Neural cell (in vitro differentiated cells): ENCODE measurements at regions not wholly inside any gene's neighbourhood (a gene's known extent, or its start where the extent isn't known, plus 50 kb on each side); places are given as distances from the start of the nearest gene placed in this dataset.

Experiments
- H2AFZ ChIP-seq: fragments of 200-600, 300-800 bp; sonication (generic), shearing (Covaris generic); 2 replicates; pipeline ENCODE4 v1.6.0; 2014; ENCODE audit warnings: low read depth, mild to moderate bottlenecking, antibody characterized with exemption, low read length, moderate library complexity
- H3F3A ChIP-seq: fragments of 200-600 bp; shearing (Covaris generic); 2 replicates; pipeline ENCODE4 v1.6.1; 2016; ENCODE audit warnings: mild to moderate bottlenecking, moderate library complexity, mixed read lengths, antibody characterized with exemption, low read length; ENCODE audit not compliant: insufficient read depth, poor library complexity, severe bottlenecking
- H3K27ac ChIP-seq: fragments of 200-600, 300-800 bp; sonication (generic), shearing (Covaris generic); 2 replicates; pipeline ENCODE4 v1.5.1; 2014; ENCODE audit warnings: mild to moderate bottlenecking, low read length, moderate library complexity
- H3K27me3 ChIP-seq: fragments of 300-800, 200-600 bp; sonication (generic), shearing (Covaris generic); 2 replicates; pipeline ENCODE4 v1.6.0; 2014; ENCODE audit warnings: mild to moderate bottlenecking, low read depth, low read length, moderate library complexity; ENCODE audit not compliant: insufficient read depth
- H3K36me3 ChIP-seq: fragments of 300-800, 200-600 bp; sonication (generic), shearing (Covaris generic); 2 replicates; pipeline ENCODE4 v1.5.1; 2014; ENCODE audit warnings: mild to moderate bottlenecking, antibody characterized with exemption, low read length, moderate library complexity; ENCODE audit not compliant: insufficient read depth
- H3K4me2 ChIP-seq: fragments of 300-800, 200-600 bp; sonication (generic), shearing (Covaris generic); 2 replicates; pipeline ENCODE4 v1.6.0; 2014; ENCODE audit warnings: mild to moderate bottlenecking, low read length
- H3K4me3 ChIP-seq: fragments of 300-800, 200-600 bp; sonication (generic), shearing (Covaris generic); 2 replicates; pipeline ENCODE4 v1.5.1; 2014; ENCODE audit warnings: mild to moderate bottlenecking, low read length, moderate library complexity
- H3K79me2 ChIP-seq: fragments of 200-600 bp; shearing (Covaris generic); replicated peaks from 2 replicates; pipeline ENCODE4 v1.6.0; 2014; ENCODE audit warnings: mild to moderate bottlenecking, low read length, moderate library complexity; ENCODE audit not compliant: insufficient read depth
- H3K9ac ChIP-seq: fragments of 300-800, 200-600 bp; sonication (generic), shearing (Covaris generic); 2 replicates; pipeline ENCODE4 v1.6.1; 2016; ENCODE audit warnings: mild to moderate bottlenecking, low read length, mixed read lengths
- H3K9me2 ChIP-seq: fragments of 200-600 bp; shearing (Covaris generic); 2 replicates; pipeline ENCODE4 v1.6.1; 2016; ENCODE audit warnings: mild to moderate bottlenecking, low read length, mixed read lengths; ENCODE audit not compliant: insufficient read depth
- H3K9me3 ChIP-seq: fragments of 200-600, 300-800 bp; sonication (generic), shearing (Covaris generic); 2 replicates; pipeline ENCODE4 v1.6.1; 2016; ENCODE audit warnings: mild to moderate bottlenecking, mixed run types, low read length, moderate library complexity, mixed read lengths
- H4K20me1 ChIP-seq: fragments of 200-600 bp; shearing (Covaris generic); 2 replicates; pipeline ENCODE4 v1.6.1; 2016; ENCODE audit warnings: mild to moderate bottlenecking, mixed run types; ENCODE audit not compliant: insufficient read depth
- CTCF ChIP-seq: fragments of 450-650 bp; IDR thresholded peaks from 2 replicates; pipeline ENCODE4 v1.5.1; 2014; ENCODE audit warnings: antibody characterized with exemption, mild to moderate bottlenecking, moderate library complexity; ENCODE audit not compliant: poor library complexity, severe bottlenecking
- EP300 ChIP-seq: fragments of 450-650 bp; conservative IDR thresholded peaks from 2 replicates; pipeline ENCODE4 v1.6.1; 2014; ENCODE audit warnings: antibody characterized with exemption, mild to moderate bottlenecking, moderate library complexity; ENCODE audit not compliant: poor library complexity, severe bottlenecking
- EZH2 ChIP-seq: fragments of 200-600, 300-800 bp; shearing (Covaris generic), sonication (generic); IDR thresholded peaks from 2 replicates; pipeline ENCODE4 v1.6.1; 2014; ENCODE audit warnings: antibody characterized with exemption, low read length, borderline replicate concordance, mild to moderate bottlenecking; ENCODE audit not compliant: insufficient read depth, poor library complexity, severe bottlenecking
- MXI1 ChIP-seq: fragments of 450-650 bp; conservative IDR thresholded peaks from 2 replicates; pipeline ENCODE4 v1.6.1; 2014; ENCODE audit warnings: antibody characterized with exemption, mild to moderate bottlenecking; ENCODE audit not compliant: poor library complexity, severe bottlenecking
- POLR2AphosphoS5 ChIP-seq: IDR thresholded peaks from 2 replicates; pipeline ENCODE4 v1.6.1; 2012
- RAD21 ChIP-seq: fragments of 450-650 bp; conservative IDR thresholded peaks from 2 replicates; pipeline ENCODE4 v1.6.1; 2014; ENCODE audit warnings: antibody characterized with exemption, mild to moderate bottlenecking, moderate library complexity
- REST ChIP-seq: IDR thresholded peaks from 2 replicates; pipeline ENCODE4 v1.6.1; 2012; ENCODE audit warnings: borderline replicate concordance
- SMC3 ChIP-seq: fragments of 450-650 bp; conservative IDR thresholded peaks from 2 replicates; pipeline ENCODE4 v1.6.1; 2014; ENCODE audit warnings: antibody characterized with exemption, mild to moderate bottlenecking, moderate library complexity; ENCODE audit not compliant: poor library complexity
- TAF1 ChIP-seq: IDR thresholded peaks from 2 replicates; pipeline ENCODE4 v1.6.1; 2012; ENCODE audit warnings: low read depth

GRCh38 chr5:37991301-37992299, 151.8 kb upstream of the GDNF start:
- no peaks in the 10 kb centered on the region for H3K79me2 ChIP-seq
- no peaks in the 10 kb centered on the region for H3F3A ChIP-seq
- no peak overlapping the region for H3K27ac ChIP-seq
- H3K9me2 ChIP-seq: no peaks in the 10 kb centered on the region
- H2AFZ ChIP-seq: no peak overlapping the region
- H3K9ac ChIP-seq: no peak overlapping the region
- H3K36me3 ChIP-seq: no peaks in the 10 kb centered on the region
- no peaks in the 10 kb centered on the region for H3K9me3 ChIP-seq
- no peaks in the 10 kb centered on the region for H3K27me3 ChIP-seq
- H4K20me1 ChIP-seq: no peaks in the 10 kb centered on the region
- TF ChIP-seq SMC3 (no peak), CTCF (no peak), MXI1 (no peak), POLR2AphosphoS5 (no peak), EP300 (no peak), EZH2 (no peak), REST (no peak), RAD21 (no peak), TAF1 (no peak)
- no peak overlapping the region for H3K4me2 ChIP-seq
- no peak overlapping the region for H3K4me3 ChIP-seq

- H3K27me3 ChIP-seq: no peaks in the 10 kb centered on the region
- H2AFZ ChIP-seq: no peak overlapping the region
- no peaks in the 10 kb centered on the region for H3K9me2 ChIP-seq
- H3K79me2 ChIP-seq: no peaks in the 10 kb centered on the region
- no peaks in the 10 kb centered on the region for H3K36me3 ChIP-seq
- H3K9me3 ChIP-seq: no peaks in the 10 kb centered on the region
- H3K9ac ChIP-seq: no peak overlapping the region
- no peaks in the 10 kb centered on the region for H4K20me1 ChIP-seq
- H3K4me2 ChIP-seq: no peak overlapping the region
- no peak for TF ChIP-seq MXI1
- TF ChIP-seq EZH2: no peak
- no peak for TF ChIP-seq EP300
- TF ChIP-seq REST: no peak
- no peak for TF ChIP-seq SMC3
- TF ChIP-seq TAF1: no peak
- TF ChIP-seq RAD21: no peak
- no peak for TF ChIP-seq POLR2AphosphoS5
- TF ChIP-seq CTCF: no peak
- H3F3A ChIP-seq: no peaks in the 10 kb centered on the region
- H3K4me3 ChIP-seq: no peak overlapping the region
- no peak overlapping the region for H3K27ac ChIP-seq
These were observed 150.0 kb upstream of the GDNF start for GRCh38 chr5:37989884-37990283.
